ENCODE measurements at regions not wholly inside any gene's neighbourhood (a gene's known extent, or its start where the extent isn't known, plus 50 kb on each side); places are given as distances from the start of the nearest gene placed in this dataset.

DNA sequence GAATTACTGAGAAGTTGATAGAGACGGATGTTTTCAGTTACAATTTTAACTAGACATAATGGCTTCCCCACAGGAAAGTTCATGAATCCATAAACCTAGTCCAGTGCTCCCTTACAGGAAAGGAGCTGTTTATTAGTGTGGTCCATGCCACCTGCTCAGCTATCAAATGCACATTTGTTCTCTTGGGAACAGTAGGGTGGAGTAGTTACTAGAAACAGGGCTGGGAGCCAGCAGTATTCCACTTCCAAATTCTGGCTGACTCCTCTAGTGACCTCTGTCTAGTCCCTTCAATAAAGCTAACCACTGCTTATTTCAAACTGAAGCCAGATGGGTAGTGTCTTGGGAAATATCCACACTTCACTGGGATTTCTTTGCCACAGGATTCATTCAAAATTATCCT is 88.4 kb upstream of the TLL1 start:
- TF ChIP-seq MYC (IDR thresholded peaks at IDR 0.05; ENCODE audit: low read depth, low read length) (no peak), POLR2AphosphoS5 (IDR thresholded peaks at IDR 0.05; ENCODE audit: insufficient read depth, low read depth, low read length) (no peak), GATA2 (IDR thresholded peaks at IDR 0.05; ENCODE audit: insufficient read depth, insufficient read length, low read depth, low read length) (no peak), FOS (IDR thresholded peaks at IDR 0.05; ENCODE audit: borderline replicate concordance, insufficient read depth, low read length) (no peak), JUN (IDR thresholded peaks at IDR 0.05; ENCODE audit: borderline replicate concordance, insufficient read depth, insufficient read length, low read depth) (no peak), EZH2 (IDR thresholded peaks at IDR 0.05; ENCODE audit: borderline replicate concordance, low read depth, low read length, severe bottlenecking) (no peak), POLR2A (IDR thresholded peaks at IDR 0.05; ENCODE audit: low read depth, low read length) (no peak)
- TF ChIP-seq, protein P1, sequence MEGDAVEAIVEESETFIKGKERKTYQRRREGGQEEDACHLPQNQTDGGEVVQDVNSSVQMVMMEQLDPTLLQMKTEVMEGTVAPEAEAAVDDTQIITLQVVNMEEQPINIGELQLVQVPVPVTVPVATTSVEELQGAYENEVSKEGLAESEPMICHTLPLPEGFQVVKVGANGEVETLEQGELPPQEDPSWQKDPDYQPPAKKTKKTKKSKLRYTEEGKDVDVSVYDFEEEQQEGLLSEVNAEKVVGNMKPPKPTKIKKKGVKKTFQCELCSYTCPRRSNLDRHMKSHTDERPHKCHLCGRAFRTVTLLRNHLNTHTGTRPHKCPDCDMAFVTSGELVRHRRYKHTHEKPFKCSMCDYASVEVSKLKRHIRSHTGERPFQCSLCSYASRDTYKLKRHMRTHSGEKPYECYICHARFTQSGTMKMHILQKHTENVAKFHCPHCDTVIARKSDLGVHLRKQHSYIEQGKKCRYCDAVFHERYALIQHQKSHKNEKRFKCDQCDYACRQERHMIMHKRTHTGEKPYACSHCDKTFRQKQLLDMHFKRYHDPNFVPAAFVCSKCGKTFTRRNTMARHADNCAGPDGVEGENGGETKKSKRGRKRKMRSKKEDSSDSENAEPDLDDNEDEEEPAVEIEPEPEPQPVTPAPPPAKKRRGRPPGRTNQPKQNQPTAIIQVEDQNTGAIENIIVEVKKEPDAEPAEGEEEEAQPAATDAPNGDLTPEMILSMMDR (IDR thresholded peaks at IDR 0.05; ENCODE audit: extremely low read depth in 1 of 2, insufficient read depth in 1 of 2, low read depth in 1 of 2, low read length in 2 of 2): no peak
- no peaks in the 10 kb centered on the region for H3K9me3 ChIP-seq (replicated peaks; ENCODE audit: control insufficient read depth, insufficient read depth, low read length)
- FAIRE-seq (no peak), DNase-seq (ENCODE audit: low read depth, low spot score) (no peak)
- H3K36me3 ChIP-seq (ENCODE audit: control insufficient read depth in 2 of 2, extremely low read depth in 1 of 2, insufficient read depth in 2 of 2, low read length in 2 of 2): no peaks in the 10 kb centered on the region
- no TSS peak for BruUV-seq (replicated peaks)
- no peak overlapping the region for H2AFZ ChIP-seq (ENCODE audit: low read depth, low read length)
- dilution Hi-C loops (cut with MboI; ENCODE audit: extremely low pct_ligation_motif_present, low sequenced_read_pairs): no loop called here
- no peak overlapping the region for H3K4me2 ChIP-seq (ENCODE audit: insufficient read depth, low read length)
- no peaks in the 10 kb centered on the region for H3K79me2 ChIP-seq (ENCODE audit: control insufficient read depth, insufficient read depth, low read length)
- no peak overlapping the region for H3K27ac ChIP-seq (ENCODE audit: insufficient read depth, low read depth, low read length)
- intact Hi-C loops (cut with micrococcal nuclease): no loop called here
- H3K9ac ChIP-seq (replicated peaks; ENCODE audit: extremely low read depth, insufficient read depth, low read length): no peak overlapping the region
- ChIA-PET CTCF (no interaction called here), POLR2A (no interaction called here)
- no peaks in the 10 kb centered on the region for H3K9me1 ChIP-seq (replicated peaks; ENCODE audit: control insufficient read depth, extremely low read depth, insufficient read depth, low read length)
- H3K4me3 ChIP-seq (replicated peaks in 1 of 3; ENCODE audit: insufficient read depth in 1 of 3, low read depth in 1 of 3, low read length in 3 of 3): no peak overlapping the region
- H3K27me3 ChIP-seq (ENCODE audit: control insufficient read depth in 2 of 2, insufficient read depth in 2 of 2, low read length in 2 of 2): no peaks in the 10 kb centered on the region
- no peaks in the 10 kb centered on the region for H4K20me1 ChIP-seq (replicated peaks; ENCODE audit: control insufficient read depth, extremely low read depth, insufficient read depth, low read length)
- no peaks in the 10 kb centered on the region for H3K4me1 ChIP-seq (ENCODE audit: control insufficient read depth, extremely low read depth, insufficient read depth, low read length)
